Fibroblast of skin of right quadriceps (primary cell): ENCODE measurements at regions not wholly inside any gene's neighbourhood (a gene's known extent, or its start where the extent isn't known, plus 50 kb on each side); places are given as distances from the start of the nearest gene placed in this dataset.

Experiments used
- DNase-seq: peaks from one replicate; pipeline ENCODE4 v3.0.0-alpha.2; 2013

DNA sequence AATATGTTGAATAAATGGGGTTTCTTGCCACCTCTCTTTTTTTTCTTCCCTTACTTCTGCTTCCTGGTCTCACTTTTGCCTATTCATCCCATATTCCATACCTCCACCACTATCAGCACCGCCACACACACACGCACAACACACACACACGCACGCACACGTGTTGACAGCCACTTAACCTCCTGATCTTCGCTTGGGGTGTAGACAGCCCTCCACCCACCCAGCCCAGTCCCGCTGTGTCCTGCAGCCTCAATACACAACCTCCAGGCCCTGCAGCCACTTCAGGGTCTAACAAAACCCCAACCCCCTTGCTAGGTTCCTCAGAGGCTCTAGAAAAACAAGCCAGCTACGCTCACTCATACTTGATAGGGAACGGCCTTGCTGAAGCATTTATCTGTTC lies 72.3 kb downstream of the LINC00237 start:
- no peak for DNase-seq

DNA sequence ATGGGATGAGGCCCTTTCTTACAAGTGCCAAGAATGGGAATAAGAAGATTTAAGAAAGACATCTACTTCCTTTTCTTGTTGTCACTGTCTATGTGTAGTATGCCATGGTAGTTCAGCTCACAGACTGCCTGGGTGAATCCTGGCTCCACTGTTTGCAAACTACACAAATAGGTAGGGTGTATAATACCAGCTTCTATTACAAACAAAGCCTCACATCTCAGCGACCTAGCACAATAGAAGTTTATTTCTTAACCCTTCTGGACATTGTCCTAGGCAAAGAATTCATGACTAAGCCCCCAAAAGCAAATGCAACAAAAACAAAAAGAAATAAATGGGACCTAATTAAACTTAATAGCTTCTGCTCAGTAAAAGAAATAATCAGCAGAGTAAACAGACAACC lies 74.5 kb downstream of the LINC00237 start:
- DNase-seq, result no peak

DNA sequence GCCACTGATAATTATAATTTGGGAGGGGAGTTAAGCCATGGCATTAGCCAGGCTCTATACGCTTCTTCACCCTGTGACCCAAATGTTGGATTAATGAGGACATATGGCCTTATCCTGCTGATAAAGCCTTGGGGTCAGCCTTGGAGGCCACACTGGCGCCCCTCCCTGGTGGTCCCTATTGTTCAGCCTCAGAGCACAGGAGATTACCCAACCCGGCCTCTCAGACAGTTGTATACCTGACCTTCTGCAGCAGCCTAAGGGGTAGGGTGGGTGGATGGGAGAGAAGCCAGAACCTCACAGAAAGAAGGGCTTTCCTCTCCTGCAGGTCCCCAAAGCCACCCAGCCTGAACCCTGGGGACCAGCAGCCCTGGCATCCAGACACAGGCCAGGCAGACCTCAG lies 76.8 kb downstream of the LINC00237 start:
- DNase-seq, result no peak

- DNase-seq, result no peak
Observed at GRCh38 chr20:21028921-21029320, 77.2 kb downstream of the LINC00237 start.

- no peak for DNase-seq
Observed at GRCh38 chr20:21028436-21028835, 77.7 kb downstream of the LINC00237 start.

DNA sequence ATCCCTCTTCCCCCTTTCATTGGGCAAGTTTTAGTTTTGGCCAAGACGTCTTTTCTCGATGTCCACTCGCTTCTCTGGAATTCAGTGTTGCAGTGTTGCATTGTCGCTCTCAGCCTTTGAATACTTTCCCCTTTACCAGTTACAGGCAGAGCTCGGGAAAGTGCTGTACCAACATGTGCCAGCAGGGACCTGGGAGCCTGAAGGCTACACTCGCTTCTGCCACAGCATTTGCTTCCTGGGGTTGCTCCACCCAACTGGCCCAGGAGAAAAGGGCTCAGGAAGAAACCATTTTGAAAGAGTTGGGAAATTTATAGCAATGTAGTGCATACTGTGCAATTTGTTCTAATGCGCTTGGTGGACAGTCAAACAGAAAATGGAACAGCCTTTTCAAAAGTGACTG lies 78.6 kb downstream of the LINC00237 start:
- DNase-seq, result no peak

DNA sequence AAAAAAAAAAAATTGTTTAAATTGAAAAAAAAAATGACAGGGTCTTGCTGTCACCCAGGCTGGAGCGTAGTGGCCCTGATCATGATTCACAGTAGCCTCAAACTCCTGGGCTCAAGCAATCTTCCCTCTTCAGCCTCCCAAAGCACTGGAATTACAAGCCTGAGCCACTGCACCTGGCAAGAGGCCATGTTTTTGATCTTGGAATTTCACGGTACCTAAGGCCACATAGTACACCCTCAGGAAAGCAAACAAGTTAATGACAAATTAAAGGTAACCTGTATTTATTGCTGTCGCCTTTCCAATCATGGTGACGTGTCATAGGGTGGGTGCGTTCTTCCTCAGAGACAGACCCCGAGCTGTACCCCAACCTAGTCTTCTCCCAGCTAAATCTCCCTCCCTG lies 79.2 kb downstream of the LINC00237 start:
- DNase-seq, result no peak

DNA sequence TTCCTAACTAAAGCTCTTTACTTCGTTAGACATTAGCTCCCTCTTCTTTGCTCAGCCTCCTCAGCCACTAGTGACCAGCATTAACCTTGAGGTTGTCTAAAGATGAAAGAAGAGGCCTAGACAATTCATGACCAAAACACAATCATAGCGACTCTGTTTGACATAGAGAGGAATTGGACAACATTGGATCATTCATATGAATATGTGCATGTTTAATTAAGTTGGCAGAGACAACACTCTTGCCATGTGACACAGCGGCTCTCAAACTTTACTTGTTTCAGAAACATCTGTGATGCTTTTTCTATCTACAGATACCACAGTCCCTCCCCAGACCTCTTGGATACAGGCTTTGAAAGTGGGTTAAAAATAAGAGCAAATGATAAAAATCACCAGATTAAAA lies 81.7 kb downstream of the LINC00237 start:
- DNase-seq, result no peak

GRCh38 chr20:21022925-21023324 lies 83.2 kb downstream of the LINC00237 start:
- DNase-seq, result no peak

- no peak for DNase-seq
Observed at GRCh38 chr20:21021472-21021790, 84.7 kb downstream of the LINC00237 start.

- DNase-seq, result peak; percentile 12
Observed at GRCh38 chr20:21020659-21021471, 85.3 kb downstream of the LINC00237 start.

DNA sequence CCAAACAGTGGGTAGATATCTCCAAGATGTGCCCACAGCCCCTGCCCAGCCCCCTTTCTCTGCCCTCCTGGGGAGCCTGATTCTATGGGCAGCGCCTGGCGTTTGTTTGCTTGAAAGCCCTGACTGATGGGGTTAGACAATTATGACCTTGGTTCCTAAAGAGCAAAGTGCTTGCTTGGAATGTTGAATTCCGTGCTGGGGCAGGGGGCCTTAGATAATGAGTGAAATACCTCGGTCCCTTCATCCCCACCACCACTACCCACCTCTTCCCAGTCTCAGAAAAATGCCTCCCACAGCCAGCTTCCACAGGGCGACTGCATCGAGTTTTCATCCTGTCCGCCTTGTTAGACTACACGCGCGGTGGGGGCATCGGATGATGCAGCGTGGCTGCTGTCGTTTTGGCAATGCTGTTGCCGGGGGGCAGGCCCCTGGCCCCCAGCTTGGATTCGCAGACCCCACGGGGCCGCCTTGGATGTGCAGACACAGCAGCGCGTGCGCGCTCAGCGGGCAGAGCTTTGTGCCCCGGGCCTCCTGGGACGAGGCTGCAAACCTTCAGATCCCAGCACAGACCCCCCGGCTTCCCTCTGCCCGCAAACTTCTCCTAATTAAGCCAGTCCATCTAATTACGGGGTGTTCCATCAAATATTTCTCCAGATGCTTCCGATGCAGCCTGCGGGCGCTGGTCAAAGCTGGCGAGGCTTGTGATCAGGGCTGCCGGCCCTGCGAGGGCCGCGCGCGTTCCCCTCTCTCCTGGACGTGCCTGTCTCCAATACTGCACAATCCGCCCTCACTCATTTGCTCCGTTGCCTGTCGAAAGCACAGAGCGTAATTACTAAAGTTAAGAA lies 86.1 kb downstream of the LINC00237 start:
- no peak for DNase-seq

DNA sequence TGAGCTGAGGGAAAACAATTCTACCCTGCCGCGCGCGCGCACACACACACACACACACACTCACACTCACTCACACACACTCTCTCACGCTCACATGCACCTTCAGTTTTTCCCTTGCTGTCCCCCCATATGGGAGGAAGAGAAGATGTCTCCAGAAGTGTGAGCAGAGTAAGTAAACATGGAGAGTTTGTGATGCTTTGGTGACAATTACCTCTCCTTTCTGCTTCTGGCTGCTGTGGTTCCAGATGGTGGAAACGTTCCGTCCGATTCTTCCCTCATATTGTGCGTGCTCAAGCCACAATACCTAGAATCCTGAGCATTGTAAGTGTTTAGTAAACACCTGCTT lies 86.7 kb downstream of the LINC00237 start:
- DNase-seq, result no peak

GRCh38 chr20:21018576-21018975 lies 87.6 kb downstream of the LINC00237 start:
- no peak for DNase-seq

DNA sequence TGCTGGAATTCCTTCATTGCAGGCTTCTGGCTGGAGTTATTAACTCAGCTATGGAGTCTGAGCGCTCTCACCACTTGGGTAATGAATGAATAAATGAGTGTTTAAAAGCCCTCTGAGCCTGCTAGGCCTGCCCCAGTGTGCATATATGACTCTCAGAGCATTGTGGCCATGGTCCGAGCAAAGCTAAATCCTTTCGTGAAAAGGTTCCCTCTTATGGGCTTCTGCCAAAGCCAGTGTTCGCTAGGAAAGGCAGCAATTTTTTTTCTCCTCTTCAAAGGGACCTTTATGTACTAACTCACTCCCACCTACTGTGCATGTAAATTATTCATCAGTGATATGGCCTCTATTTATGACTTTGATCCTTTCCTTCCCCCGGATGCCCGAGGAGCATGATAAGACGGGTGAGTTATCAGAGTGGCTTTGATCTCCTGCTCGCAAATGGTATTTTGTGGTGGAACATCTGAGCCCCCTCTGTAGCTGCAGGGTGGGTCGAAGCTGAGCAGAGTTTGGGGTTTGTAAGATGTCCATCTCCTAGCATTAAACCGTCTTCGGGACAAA lies 88.6 kb downstream of the LINC00237 start:
- no peak for DNase-seq

GRCh38 chr20:21016751-21017150 lies 89.4 kb downstream of the LINC00237 start:
- no peak for DNase-seq

DNA sequence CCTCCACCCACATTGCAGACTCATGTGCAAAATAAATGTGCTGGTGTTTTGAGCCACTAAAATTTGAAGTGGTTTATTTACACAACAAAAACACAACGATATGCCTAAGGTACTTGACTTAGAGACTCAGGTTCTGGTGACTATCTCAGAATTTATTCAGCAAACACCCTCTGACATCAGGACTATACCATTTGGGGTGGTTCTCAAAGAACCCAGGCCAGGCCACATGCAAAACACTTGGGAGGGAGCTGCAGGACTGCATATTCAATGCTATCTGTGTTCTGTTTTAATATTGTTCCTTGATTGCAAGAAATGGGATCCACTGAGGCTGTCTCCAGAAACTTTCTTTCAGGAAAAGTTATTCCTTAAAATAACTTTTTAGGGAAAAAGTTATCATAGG lies 91.6 kb downstream of the LINC00237 start:
- DNase-seq, result no peak

GRCh38 chr20:21008951-21009350 lies 97.2 kb downstream of the LINC00237 start:
- DNase-seq, result no peak

DNA sequence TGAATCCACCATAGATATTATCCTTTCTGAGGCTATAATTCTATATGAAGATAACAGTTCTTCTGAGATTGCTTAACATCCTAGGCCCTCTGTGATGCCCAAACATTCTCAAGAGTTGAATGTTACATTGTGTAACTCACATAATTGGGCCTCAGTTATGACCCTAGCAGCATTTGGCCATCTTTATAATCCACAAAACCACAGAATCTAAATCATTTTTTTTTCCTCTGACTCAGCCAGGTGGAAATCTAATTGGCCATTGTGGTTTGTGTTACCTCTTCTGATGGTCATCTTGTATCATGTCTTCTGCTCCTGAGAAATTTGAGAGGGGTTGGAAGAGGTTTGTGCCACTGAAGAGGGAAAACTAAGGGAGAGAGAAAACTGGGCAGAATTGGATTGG lies 99.5 kb downstream of the LINC00237 start:
- no peak for DNase-seq

DNA sequence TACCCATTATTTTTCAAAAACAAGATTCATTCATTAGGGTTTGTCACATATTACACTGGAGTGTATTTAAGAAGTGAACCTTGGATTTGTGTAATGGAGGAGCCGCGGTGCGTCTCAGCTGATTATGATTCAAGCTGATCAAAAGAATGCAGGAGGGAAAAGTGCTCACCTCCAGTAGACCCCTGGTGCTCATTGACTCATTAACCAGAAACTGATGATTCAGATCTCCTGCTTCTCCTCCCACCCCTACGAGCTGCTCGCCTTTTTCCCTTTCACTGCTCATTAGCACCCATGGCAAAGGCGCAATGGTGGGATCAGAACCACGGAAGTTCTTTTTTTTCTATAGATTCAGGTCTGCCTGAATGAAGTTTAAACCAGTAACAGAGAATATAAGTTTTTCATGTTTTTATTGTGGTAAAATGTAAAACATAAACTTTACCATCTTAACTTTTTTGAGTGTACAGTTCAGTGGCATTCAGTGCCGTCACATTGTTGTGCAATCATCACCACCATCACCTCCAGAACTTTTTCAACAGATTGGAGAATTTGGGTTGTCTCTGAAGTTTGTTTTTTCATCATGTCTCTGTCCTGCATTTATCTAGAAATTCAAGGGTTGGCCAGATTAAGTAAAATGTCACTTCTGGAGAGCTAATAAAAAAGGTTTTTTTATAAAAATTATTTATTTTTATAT lies 101.6 kb downstream of the LINC00237 start:
- DNase-seq, result no peak

GRCh38 chr20:21003902-21004301 lies 102.3 kb downstream of the LINC00237 start:
- DNase-seq, result no peak

GRCh38 chr20:21002486-21002885 lies 103.7 kb downstream of the LINC00237 start:
- no peak for DNase-seq

DNA sequence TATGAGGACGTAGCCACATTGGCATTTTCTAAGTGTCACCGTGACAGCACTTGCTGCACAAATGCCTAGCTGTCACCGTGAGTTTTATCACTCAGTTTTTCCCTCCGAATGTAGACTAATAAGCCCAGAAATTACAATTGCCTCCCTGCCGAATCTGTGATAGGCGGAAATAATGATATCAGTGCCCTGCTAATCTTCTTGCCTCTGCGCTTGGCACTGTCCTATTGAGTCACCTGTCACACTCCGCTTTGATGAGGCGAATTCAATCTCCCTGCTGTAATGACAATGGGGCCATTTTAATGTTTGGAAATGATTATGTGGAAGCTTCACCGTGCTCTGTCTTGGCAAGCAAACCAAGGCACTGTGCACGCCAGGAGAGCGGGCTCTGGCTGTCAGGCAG lies 112.8 kb downstream of the LINC00237 start:
- DNase-seq, result no peak
